ENCODE measurements at regions not wholly inside any gene's neighbourhood (a gene's known extent, or its start where the extent isn't known, plus 50 kb on each side); places are given as distances from the start of the nearest gene placed in this dataset.

GRCh38 chr13:22193070-22193469 lies 522.2 kb downstream of the FGF9 start:
- H2BK120ac ChIP-seq (replicated peaks; ENCODE audit: low read depth, low read length): no peak overlapping the region
- no peaks in the 10 kb centered on the region for H3K36me3 ChIP-seq (ENCODE audit: control insufficient read depth in 2 of 4, insufficient read depth in 4 of 4, low read length in 3 of 4)
- H4K91ac ChIP-seq (replicated peaks; ENCODE audit: insufficient read length, low read length): no peak overlapping the region
- no peaks in the 10 kb centered on the region for H3K79me1 ChIP-seq (ENCODE audit: low read depth, low read length)
- ChIA-PET CTCF (ENCODE audit: partially characterized antibody) (interaction anchor here (0.6 to 1.0 kb wide), 2 partner anchors 27 to 280 kb away, joined by 3 to 6 read pairs; no protein-coding TSS in a partner anchor), POLR2A (ENCODE audit: partially characterized antibody) (interaction anchor here (0.6 kb wide), 1 partner anchor 32 kb away, joined by 3 read pairs; no protein-coding TSS in a partner anchor)
- WGBS, 2 experiments (ENCODE audit: extremely low coverage in 1 of 2, insufficient coverage in 1 of 2, insufficient read length in 1 of 2, insufficient replicate concordance in 2 of 2, low coverage in 1 of 2, low lambda C conversion rate in 2 of 2, missing lambda C conversion rate in 1 of 2): 94% methylated on average over 2 of the region's 2 CpGs; no CpG with 5 or more reads in 1 of the 2 experiments
- H4K5ac ChIP-seq (ENCODE audit: insufficient read length, low read depth, low read length): no peak overlapping the region
- H3K56ac ChIP-seq (replicated peaks; ENCODE audit: insufficient read length, low read depth, low read length): no peak overlapping the region
- H3K4ac ChIP-seq (replicated peaks; ENCODE audit: insufficient read length, low read depth, low read length): no peak overlapping the region
- no peak overlapping the region for H3K27ac ChIP-seq (ENCODE audit: low read depth, low read length)
- FAIRE-seq (no peak), DNase-seq (ENCODE audit: low read depth in 1 of 2, low spot score in 2 of 2) (no peak)
- H3K4me1 ChIP-seq (replicated peaks in 1 of 4; ENCODE audit: control insufficient read depth in 3 of 4, insufficient read depth in 4 of 4, low read length in 3 of 4): no peaks in the 10 kb centered on the region
- H2AFZ ChIP-seq (ENCODE audit: low read length): no peak overlapping the region
- no peaks in the 10 kb centered on the region for H4K20me1 ChIP-seq (replicated peaks in 1 of 2; ENCODE audit: control insufficient read depth in 1 of 2, insufficient read depth in 2 of 2, low read length in 2 of 2)
- no peak overlapping the region for H3K9ac ChIP-seq (replicated peaks in 1 of 4; ENCODE audit: extremely low read depth in 1 of 4, low read depth in 3 of 4, low read length in 3 of 4)
- no peak overlapping the region for H2BK5ac ChIP-seq (ENCODE audit: low read depth, low read length)
- no peaks in the 10 kb centered on the region for H3K79me2 ChIP-seq (ENCODE audit: control insufficient read depth in 1 of 2, insufficient read depth in 2 of 2, low read length in 2 of 2)
- H3K23ac ChIP-seq (ENCODE audit: insufficient read length): no peak overlapping the region
- H3K14ac ChIP-seq (ENCODE audit: insufficient read length): no peak overlapping the region
- no peak overlapping the region for H3K4me2 ChIP-seq (ENCODE audit: insufficient read depth in 1 of 2, low read depth in 2 of 2, low read length in 2 of 2)
- no peak overlapping the region for H2BK20ac ChIP-seq (ENCODE audit: low read length)
- no peak overlapping the region for H2BK12ac ChIP-seq (ENCODE audit: low read depth, low read length)
- no peaks in the 10 kb centered on the region for H3K9me3 ChIP-seq (ENCODE audit: insufficient read depth in 2 of 2, low read depth in 1 of 2, low read length in 1 of 2)
- H2AK5ac ChIP-seq (ENCODE audit: low read depth, low read length): no peak overlapping the region
- H3K27me3 ChIP-seq (replicated peaks in 1 of 4; ENCODE audit: control insufficient read depth in 3 of 4, extremely low read depth in 1 of 4, insufficient read depth in 3 of 4, low read length in 3 of 4): no peaks in the 10 kb centered on the region
- H2BK15ac ChIP-seq (ENCODE audit: low read length): no peak overlapping the region
- H3K18ac ChIP-seq (ENCODE audit: extremely low read depth, low read length): no peak overlapping the region
- no peaks in the 10 kb centered on the region for H3K23me2 ChIP-seq (ENCODE audit: low read depth, low read length)
- H4K8ac ChIP-seq (ENCODE audit: extremely low read depth, insufficient read depth, low read length): no peak overlapping the region
- no peak overlapping the region for H3K4me3 ChIP-seq (ENCODE audit: extremely low read depth in 1 of 4, insufficient read depth in 2 of 4, low read depth in 3 of 4, low read length in 4 of 4)
- no peak for TF ChIP-seq GABPA (IDR thresholded peaks at IDR 0.05; ENCODE audit: borderline replicate concordance, insufficient read depth, low read length)
- no peak for TF ChIP-seq SP4 (IDR thresholded peaks at IDR 0.05; ENCODE audit: low read length)
- TF ChIP-seq JUND (IDR thresholded peaks at IDR 0.05; ENCODE audit: low read length): no peak
